Psoas muscle (tissue), 7 donors: ENCODE measurements at regions not wholly inside any gene's neighbourhood (a gene's known extent, or its start where the extent isn't known, plus 50 kb on each side); places are given as distances from the start of the nearest gene placed in this dataset.

Experiments
- ATAC-seq, 4 donors: fragments of 200-7000 bp; cut with Tn5 transposase; one replicate each; pipeline ENCODE4 v1.9.1; 2020; ENCODE audit warnings: moderate library complexity in 3 of 4, mild to moderate bottlenecking in 2 of 4
- DNase-seq, 2 donors: peaks; one replicate each; pipeline ENCODE4 v3.0.0-alpha.2; 2020
- H3K27ac ChIP-seq: fragments of 200-600 bp; one replicate; pipeline ENCODE4 v1.8.0; 2022
- H3K27me3 ChIP-seq, 3 donors: fragments of 200-600 bp in 1 of 3; one replicate each; pipeline versions ENCODE4 v1.6.1 to v1.8.0; 2013 to 2022; ENCODE audit warnings: low read length in 2 of 3, mild to moderate bottlenecking in 2 of 3, moderate library complexity in 1 of 3; ENCODE audit not compliant: insufficient read depth in 3 of 3
- H3K36me3 ChIP-seq, 2 donors: fragments of 200-600 bp in 1 of 2; one replicate each; pipeline versions ENCODE4 v1.6.1 to v1.8.0; 2013 to 2022; ENCODE audit warnings: low read depth in 1 of 2, mild to moderate bottlenecking in 1 of 2, moderate library complexity in 1 of 2; ENCODE audit not compliant: insufficient read depth in 1 of 2
- H3K4me1 ChIP-seq: fragments of 200-600 bp; one replicate; pipeline ENCODE4 v1.8.0; 2022
- H3K4me3 ChIP-seq: fragments of 200-600 bp; one replicate; pipeline ENCODE4 v1.8.0; 2022; ENCODE audit warnings: mild to moderate bottlenecking
- H3K9me3 ChIP-seq: fragments of 200-600 bp; one replicate; pipeline ENCODE4 v1.8.0; 2022
- WGBS, 3 donors: extraction: QIAGEN DNeasy Blood & Tissue Kit; methylation state at CpG; one replicate each; pipeline versions ENCODE4 v1.1.6 to v1.1.7; 2013; 5-methylcytosine and 5-hydroxymethylcytosine counted together
- intact Hi-C, 2 donors: fragments of 100-400 bp; cut with DNase I; formaldehyde crosslinking; loops; one replicate each; pipeline versions ENCODE4 v1.11.0 to v1.14.2; 2022
- TF ChIP-seq, protein P1 (sequence below): fragments of 200-600 bp; IDR thresholded peaks from one replicate; pipeline ENCODE4 v1.8.0; 2022; ENCODE audit warnings: antibody characterized with exemption
- donor health status: healthy with polysubstance abuse.
- donor health status: DM: no; HTN: no; CAD: no; lungs with moderate emphysema.
- donor health status: Bipolar disorder and iron deficiency.
- donor health status: healthy.
- donor health status: DM: yes; HTN: yes; CAD: no.
- donor health status: DM: no; HTN: no; CAD: no.
- donor health status: DM: yes; HTN: yes; CAD: no.

DNA sequence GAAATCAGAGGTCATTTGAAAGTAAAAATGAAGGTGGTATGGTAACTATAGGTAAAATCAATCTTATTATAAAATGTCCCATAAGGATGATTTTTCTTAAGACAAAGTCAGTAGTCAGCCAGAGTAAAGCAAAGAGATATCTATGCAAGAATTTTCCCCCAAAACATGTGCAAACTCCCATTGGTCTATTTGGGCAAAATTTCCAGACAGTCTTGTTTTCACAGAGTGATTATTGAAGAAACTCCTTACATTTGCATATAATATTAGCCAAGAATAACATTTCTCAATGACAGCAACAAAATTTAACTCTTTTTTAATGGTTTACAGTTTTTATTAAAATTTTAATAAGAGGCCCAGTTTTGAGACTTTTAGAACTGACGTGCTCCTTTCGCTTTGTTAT, 406.1 kb upstream of the GRAMD2B start:
- intact Hi-C loops = no loop called here
- no peak for DNase-seq
- WGBS, 3 donors = 94 to 99% (median 95%) methylated on average over 2 of the region's 2 CpGs
- Histone ChIP-seq H3K36me3 (no peaks in the 10 kb centered on the region), H3K27ac (no peak overlapping the region), H3K4me3 (no peak overlapping the region), H3K4me1 (no peaks in the 10 kb centered on the region), H3K27me3 (no peaks in the 10 kb centered on the region), H3K9me3 (no peaks in the 10 kb centered on the region)
- no peak for ATAC-seq
- TF ChIP-seq, protein P1, sequence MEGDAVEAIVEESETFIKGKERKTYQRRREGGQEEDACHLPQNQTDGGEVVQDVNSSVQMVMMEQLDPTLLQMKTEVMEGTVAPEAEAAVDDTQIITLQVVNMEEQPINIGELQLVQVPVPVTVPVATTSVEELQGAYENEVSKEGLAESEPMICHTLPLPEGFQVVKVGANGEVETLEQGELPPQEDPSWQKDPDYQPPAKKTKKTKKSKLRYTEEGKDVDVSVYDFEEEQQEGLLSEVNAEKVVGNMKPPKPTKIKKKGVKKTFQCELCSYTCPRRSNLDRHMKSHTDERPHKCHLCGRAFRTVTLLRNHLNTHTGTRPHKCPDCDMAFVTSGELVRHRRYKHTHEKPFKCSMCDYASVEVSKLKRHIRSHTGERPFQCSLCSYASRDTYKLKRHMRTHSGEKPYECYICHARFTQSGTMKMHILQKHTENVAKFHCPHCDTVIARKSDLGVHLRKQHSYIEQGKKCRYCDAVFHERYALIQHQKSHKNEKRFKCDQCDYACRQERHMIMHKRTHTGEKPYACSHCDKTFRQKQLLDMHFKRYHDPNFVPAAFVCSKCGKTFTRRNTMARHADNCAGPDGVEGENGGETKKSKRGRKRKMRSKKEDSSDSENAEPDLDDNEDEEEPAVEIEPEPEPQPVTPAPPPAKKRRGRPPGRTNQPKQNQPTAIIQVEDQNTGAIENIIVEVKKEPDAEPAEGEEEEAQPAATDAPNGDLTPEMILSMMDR = no peak

DNA sequence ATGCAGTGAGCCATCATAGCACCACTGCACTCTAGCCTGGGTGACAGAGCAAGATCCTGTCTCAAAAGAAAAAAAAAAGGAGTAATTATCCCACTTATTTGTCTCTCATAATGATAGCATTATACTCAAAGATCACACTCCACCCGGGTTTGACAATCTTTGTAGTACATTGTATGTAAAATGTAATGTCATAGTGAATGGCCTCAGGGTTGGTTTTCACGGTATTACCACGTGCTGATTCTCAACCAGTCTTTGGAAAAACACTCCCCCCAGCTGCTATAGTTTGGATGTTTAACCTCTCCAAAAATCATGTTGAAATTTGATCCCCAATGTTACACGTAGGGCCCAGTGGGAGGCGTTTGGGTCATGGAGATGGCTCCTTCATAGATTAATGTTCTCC, 402.4 kb upstream of the GRAMD2B start:
- Histone ChIP-seq H3K27me3 (no peaks in the 10 kb centered on the region), H3K9me3 (no peaks in the 10 kb centered on the region), H3K36me3 (no peaks in the 10 kb centered on the region), H3K4me3 (no peak overlapping the region), H3K27ac (no peak overlapping the region), H3K4me1 (no peaks in the 10 kb centered on the region)
- DNase-seq (no peak), ATAC-seq (no peak)
- WGBS, 3 donors = 47 to 55% (median 55%) methylated on average over 5 of the region's 5 CpGs
- TF ChIP-seq, protein P1 = no peak
- intact Hi-C loops = no loop called here

DNA sequence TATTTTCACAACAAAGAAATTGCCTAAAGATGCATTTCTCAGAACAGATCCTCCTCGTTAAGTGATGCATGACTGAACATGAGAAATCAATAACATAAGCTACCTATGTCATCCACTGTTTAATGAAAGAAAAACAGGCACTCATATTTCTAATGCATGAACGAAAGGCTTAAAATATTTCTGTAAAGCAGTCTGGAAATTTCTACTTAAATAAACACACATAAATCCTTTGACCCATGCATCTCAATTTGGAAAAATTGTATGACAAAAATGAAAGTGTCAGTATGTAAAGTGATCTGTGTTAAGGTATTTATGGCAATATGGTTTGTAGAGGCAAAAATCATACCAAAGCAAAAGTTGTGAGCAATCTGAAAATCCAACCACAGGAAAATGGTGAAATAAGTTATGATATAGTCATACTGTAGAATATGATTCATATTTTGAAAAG, 399.2 kb upstream of the GRAMD2B start:
- Histone ChIP-seq H3K36me3 (no peaks in the 10 kb centered on the region), H3K27me3 (no peaks in the 10 kb centered on the region), H3K27ac (no peak overlapping the region), H3K9me3 (peaks cover 3% of the 10 kb centered on the region), H3K4me3 (no peak overlapping the region), H3K4me1 (no peaks in the 10 kb centered on the region)
- WGBS, 3 donors = 51 to 69% (median 67%) methylated on average over 2 of the region's 2 CpGs
- DNase-seq (no peak), ATAC-seq (no peak)
- TF ChIP-seq, protein P1 = no peak
- intact Hi-C loops = no loop called here

DNA sequence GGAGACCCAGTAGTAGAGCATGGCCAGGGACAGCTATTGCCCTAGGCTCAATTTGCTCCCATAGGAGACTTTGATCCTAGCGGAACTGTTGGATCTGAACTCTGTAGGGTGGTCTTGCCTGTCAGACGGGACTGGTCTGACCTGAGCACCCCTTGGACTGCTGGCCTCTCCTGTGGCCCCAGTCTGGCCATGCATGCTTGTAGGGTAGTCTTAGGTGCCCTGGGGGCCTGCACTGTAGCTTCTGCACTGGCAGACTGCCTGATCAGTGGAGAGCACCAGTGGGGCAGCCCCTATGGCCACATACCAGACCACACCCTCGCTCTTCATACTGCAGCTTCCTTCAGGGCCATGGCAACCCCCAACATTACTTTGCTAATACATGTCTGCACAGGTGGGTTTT, 396.1 kb upstream of the GRAMD2B start:
- H3K27ac ChIP-seq = no peak overlapping the region
- DNase-seq = no peak
- no peak overlapping the region for H3K4me3 ChIP-seq
- peaks cover 3% of the 10 kb centered on the region for H3K9me3 ChIP-seq
- no peaks in the 10 kb centered on the region for H3K4me1 ChIP-seq
- intact Hi-C loops = no loop called here
- TF ChIP-seq, protein P1 = no peak
- 93 to 97% (median 96%) methylated on average over 3 of the region's 3 CpGs for WGBS, 3 donors
- H3K27me3 ChIP-seq = no peaks in the 10 kb centered on the region
- H3K36me3 ChIP-seq = no peaks in the 10 kb centered on the region
- ATAC-seq = no peak

DNA sequence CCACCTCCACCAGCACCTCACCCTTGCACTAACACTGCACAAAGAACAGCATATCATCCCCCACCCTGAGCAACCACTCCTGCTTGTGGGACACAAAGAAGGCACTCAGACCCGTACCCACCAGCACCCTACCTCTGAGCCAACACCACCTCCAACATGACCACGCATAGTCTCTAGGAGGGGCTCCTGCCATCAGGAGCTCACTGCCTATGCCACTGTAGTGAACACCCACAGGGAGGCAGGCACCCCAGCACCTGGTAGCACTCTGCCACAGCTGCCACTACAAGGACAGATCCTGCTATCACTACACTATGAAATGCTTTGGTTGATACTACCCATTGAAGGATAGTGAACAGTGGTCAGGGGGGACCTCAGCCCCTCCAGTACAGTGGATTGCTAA, 395.6 kb upstream of the GRAMD2B start:
- Histone ChIP-seq H3K9me3 (peaks cover 3% of the 10 kb centered on the region), H3K27ac (no peak overlapping the region), H3K4me1 (no peaks in the 10 kb centered on the region), H3K36me3 (no peaks in the 10 kb centered on the region), H3K4me3 (no peak overlapping the region), H3K27me3 (no peaks in the 10 kb centered on the region)
- intact Hi-C loops = no loop called here
- 94 to 96% (median 95%) methylated on average over 2 of the region's 2 CpGs for WGBS, 3 donors
- DNase-seq (no peak), ATAC-seq (no peak)
- TF ChIP-seq, protein P1 = no peak
